HG02870 (cell line): ENCODE measurements at regions not wholly inside any gene's neighbourhood (a gene's known extent, or its start where the extent isn't known, plus 50 kb on each side); places are given as distances from the start of the nearest gene placed in this dataset.
"Not testable (repeated sequence)": the region's sequence is repeated elsewhere in the genome, so short reads cannot be mapped to it uniquely, and the experiment has no call there.

Experiments used
- ATAC-seq: cut with Tn5 transposase; IDR thresholded peaks from one replicate; pipeline ENCODE4 v1.9.1; 2021; ENCODE audit warnings: mild to moderate bottlenecking, moderate library complexity; ENCODE audit not compliant: unreplicated experiment

DNA sequence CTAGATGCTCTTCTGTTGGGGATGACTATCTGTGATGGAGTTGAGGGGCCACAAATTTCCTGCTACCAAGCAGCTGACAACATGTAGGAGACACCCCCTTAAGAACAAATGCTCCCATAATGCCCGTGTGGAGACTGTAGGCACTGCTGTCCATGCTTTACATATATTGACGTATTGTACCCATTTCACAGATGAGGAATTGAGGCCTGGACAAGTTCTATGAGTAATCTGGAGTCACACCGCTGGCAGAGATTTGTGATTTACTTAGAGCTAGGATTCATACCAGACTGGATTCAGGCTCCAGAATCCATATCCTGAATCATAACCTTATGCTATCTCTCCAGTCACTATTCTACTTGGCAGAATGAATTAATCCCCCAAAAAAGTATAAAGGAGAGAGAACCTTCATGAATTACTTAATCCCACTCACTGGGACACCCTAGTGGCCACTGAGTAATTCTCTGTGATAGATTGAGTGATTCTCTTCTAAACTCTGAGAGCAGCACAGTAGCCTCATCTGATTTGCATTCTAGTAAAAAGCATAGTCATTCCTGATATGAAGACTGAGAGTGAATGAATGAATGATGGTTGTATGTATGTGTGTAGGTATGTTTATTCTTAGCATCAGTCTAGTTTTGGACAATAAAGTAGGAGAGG lies 460.7 kb upstream of the MEIS1 start:
- peak; percentile 97 for ATAC-seq

DNA sequence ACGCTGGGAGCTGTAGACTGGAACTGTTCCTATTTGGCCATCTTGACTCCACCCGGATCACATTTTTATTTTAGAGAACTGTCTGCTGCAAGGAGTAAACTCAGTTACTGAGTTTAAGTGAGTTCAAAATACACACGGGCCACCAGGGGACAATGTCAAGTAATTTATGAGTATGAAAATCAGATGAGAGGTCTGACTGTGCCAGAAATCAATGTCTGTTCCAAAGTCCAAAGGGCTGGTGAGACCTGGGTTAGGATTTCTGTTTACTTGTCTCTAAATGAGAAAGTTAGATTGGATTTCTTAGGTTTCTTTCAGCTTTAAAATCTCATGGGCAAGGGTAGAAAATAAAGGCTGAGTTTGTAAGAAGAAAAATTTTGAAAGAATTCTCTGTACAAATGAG lies 465.8 kb upstream of the MEIS1 start:
- no peak for ATAC-seq

DNA sequence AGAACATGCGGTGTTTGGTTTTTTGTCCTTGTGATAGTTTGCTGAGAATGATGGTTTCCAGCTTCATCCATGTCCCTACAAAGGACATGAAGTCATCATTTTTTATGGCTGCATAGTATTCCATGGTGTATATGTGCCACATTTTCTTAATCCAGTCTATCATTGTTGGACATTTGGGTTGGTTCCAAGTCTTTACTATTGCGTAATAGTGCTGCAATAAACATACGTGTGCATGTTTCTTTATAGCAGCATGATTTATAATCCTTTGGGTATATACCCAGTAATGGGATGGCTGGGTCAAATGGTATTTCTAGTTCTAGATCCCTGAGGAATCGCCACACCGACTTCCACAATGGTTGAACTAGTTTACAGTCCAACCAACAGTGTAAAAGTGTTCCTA lies 471.6 kb upstream of the MEIS1 start:
- ATAC-seq = not testable (repeated sequence)

DNA sequence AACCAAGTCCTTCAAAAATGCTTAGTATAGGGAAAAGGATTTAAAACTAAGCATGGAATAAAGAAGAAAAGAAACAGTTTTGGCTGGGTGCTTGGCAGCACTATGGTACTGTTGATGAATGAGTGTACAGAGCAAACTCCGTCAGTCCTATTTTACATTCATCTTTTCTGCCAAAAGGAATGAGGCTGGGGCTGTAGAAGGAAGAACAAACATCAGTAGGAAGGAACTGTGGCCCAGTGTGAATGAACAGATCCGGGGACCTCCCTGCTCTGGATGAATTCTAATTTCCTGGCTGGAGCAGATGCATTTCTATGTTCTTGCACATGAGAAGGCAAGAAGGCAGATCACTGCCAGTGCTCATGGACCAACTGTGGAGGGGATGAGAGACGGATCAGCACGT lies 474.0 kb upstream of the MEIS1 start:
- ATAC-seq = no peak

- ATAC-seq = no peak
Observed at GRCh38 chr2:65957886-65958285, 477.0 kb upstream of the MEIS1 start.

DNA sequence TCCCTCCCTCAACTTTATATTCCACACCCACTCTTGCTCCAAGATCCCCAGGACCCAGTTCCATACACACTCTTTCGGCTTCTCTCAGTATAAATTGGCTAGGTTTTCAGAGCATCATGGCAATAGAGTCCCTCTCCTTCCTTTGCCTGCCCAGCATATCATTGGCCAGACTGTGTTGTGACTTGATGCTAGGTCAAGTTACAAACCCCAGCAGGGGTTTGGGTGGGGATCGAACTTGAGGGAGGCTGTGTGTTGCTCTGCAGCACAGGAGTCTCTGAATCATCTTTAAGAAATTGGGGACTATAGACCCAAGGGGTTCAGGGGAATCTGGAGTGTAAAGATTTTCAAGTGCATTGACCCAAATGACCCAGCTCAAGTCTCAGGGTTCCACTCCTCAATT lies 477.5 kb upstream of the MEIS1 start:
- no peak for ATAC-seq

DNA sequence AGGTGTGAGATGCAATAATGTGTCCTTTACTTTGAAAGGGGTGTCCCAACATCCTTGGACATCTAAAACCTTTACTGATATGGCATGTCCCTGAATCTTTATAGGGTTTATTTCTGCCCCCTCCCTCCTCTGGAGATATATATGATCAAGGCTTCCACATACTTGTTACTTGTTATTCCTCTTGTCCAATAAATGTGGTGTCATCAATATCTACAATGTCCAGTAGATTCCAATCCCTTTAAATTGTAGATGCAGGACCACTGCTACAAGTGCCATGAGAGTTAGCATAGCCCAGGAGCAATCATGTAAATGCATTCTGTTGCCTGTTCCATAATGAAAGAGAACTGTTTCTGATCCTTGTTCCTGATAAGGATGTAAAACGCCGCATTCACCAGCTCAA lies 479.7 kb upstream of the MEIS1 start:
- no peak for ATAC-seq

DNA sequence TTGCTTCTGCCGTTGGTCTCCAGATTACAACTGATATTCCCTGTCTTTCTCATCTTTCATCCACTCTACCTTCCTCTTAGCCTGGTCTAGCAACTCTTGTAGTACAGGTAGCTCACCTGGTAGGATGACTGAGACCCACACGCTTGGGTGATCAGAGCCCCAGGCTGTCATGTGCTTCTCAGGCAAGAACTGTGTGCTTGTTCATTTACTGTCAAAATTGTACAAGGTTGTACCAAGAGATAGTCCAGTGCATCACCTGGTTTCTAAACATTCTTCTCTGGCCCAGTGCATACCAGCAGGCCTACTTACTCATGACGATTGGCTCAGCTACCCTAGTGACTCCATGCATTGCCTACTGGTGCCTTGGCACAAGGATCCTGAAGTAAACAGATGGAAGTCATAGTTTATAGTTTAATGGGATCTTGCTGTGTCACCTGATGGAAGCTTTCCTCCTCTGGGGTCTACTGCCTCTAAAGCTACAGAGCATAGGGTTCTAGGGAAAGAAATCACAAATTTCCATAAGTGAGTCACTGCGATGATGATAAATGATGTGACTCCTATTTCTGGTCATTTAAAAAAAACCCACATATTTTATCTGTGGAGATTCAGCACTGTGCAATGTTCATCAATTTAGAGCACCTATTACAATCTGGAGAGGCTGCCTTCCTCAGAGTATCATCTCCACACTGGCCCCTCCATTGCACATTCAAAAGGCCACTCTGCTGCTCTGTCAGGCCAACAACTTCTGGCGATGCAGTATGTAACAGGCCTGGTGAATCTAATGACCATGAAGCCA lies 481.8 kb upstream of the MEIS1 start:
- no peak for ATAC-seq

DNA sequence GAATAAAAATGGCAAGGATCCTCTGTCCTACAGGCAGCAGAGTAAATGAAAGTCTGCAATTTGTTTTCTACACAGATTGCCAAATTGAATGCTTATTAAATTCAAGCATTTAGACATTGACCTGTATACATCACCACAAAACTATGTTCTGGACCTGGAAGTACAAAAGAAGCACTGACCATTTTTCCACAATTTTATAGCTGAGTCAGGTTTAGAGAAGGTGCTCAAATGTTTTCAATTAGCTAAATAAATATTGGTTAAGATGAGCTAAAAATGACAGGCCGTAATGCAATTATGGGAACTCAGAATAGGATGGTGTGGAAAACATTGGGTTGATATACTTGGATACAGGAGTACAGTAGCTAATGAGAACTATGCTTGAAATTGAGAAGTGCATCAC lies 490.7 kb upstream of the MEIS1 start:
- ATAC-seq = no peak

DNA sequence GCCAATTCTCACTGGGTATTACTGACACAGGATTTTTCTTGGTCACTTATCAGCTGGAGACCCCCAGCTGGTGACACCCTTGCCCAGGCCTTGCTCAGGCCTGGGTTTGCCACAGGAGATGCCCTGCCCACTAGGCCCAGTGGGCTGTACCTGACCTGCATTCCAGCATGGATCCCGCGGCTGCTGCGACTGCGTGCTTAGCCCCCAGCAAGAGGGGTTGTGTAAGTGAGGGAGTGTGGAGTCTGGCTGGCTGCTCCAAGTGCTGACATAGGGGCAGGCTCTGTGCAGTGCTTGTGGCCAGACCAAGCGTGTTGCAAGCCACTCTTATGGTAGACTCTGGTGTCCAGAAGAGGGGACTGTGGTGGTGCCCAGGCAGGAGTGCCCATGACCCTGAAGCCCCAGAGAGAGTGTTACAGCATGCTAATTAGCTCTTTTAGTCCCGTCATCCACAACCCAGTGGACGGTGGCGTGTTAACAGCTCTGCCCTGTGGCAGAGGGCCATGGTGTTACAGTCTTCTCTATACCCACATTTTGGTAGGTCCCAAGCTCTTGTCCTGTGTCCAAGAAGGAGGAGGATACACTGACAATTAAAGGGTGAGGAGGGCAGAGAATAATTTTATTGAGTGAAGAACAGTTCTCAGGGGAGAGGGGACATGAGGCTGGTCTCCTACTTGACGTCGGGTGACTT lies 491.7 kb upstream of the MEIS1 start:
- ATAC-seq = no peak

DNA sequence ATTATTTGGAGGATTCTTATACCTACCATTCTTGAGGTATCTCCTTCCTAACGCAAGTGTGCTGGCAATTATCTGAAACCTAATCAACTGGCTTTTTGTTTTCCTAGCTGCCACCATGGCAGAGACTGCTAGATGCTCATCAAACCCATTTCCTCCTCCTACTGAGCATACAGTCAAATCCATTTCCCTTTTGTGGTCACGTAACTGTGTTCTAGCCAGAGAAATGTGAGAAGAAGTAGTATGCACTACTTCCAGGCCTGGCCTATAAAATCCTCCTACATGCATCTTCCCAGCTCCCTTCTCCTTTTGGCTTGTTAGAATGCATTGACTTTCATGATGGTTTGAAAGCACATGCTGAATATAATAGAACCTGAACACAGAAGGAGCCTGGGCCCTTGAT lies 494.1 kb upstream of the MEIS1 start:
- no peak for ATAC-seq

GRCh38 chr2:65939687-65940086 lies 495.2 kb upstream of the MEIS1 start:
- no peak for ATAC-seq

DNA sequence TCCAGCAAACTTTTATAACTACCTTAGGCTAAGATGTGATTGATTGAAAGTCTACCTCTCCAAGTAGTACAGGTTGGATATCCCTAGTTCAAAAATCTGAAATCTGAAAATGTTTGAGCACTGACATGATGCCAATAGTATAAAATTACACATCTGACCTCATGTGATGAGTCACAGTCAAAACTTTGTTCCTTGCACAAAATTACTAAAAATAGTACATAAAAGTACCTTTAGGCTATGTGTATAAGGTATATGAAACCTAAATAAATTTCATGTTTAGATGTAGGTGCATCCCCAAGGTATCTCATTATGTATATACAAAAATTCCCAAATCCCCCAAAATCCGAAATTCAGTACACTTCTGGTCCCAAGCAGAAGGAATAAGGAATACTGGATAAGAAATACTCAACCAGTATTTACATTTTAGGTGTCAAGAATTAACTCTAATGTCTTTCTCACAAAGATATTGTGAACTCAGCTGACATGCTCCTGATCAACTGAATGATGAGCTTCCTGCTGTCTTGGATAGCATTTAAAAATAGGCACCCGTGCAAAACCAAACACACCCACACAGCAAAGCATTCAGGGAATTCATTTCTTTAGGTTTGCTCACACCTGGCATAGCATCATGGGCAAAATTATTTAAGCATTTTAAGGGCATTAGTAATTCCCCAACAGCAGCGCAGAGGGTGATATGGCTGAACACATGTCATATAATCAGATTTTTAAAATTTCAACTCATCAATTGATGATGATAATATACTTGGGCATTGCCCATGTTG lies 497.4 kb upstream of the MEIS1 start:
- no peak for ATAC-seq

DNA sequence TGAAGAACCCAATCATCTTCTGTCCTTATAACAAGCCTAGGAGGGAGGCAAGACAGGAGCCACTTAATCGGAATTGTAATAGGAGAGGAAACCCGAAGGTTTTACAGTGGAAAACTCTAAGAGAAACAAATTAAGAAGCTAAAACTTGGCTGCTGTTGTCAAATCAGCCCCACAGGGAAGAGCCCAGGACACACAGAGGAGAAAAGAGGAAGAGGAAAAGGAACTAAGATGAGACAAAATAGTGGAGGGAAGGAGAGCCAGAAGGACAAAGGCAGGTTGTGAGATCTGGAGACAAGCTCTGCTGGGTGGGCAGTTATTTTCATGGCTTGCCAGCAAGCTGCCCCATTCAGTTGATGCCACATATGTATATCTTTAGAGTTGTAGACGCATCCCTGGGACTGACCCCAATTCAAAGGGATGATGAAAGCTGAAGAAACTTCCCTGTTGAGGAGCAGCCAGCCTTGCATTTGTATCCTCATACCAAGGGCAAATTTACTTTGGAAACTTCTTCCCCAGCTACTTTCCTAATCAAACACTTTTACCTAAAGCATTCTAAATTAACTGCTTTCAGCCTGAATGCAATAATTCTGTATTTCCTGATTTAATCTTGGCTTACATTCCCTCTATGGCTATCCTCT lies 499.8 kb upstream of the MEIS1 start:
- no peak for ATAC-seq

- no peak for ATAC-seq
Observed at GRCh38 chr2:65932571-65932970, 500.2 kb upstream of the SPRED2 start.

DNA sequence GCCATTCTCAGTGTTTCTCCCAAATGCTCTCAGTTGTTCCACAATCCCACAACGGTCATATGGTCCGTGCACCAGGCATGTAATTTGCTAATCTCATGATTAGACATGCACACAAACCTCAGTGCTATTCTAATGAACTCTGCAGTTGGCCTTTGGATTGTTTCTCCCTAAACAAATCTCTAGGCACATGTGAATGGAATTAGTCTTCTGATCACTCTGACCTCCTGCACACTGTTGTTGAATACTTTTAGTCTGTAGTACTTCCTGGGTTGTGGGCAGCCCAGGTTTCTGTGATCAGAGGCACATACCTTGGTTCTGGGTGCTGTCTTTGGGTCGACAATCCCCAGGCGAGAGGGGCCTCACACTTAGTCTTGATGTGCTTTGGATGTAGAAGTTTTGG lies 498.7 kb upstream of the SPRED2 start:
- ATAC-seq = no peak

GRCh38 chr2:65930259-65930658 lies 497.9 kb upstream of the SPRED2 start:
- ATAC-seq = no peak

DNA sequence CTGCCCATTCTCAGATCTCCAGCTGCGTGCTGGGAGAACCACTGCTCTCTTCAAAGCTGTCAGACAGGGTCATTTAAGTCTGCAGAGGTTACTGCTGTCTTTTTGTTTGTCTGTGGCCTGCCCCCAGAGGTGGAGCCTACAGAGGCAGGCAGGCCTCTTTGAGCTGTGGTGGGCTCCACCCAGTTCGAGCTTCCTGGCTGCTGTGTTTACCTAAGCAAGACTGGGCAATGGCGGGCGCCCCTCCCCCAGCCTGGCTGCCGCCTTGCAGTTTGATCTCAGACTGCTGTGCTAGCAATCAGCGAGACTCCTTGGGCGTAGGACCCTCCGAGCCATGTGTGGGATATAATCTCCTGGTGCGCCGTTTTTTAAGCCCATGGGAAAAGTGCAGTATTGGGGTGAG lies 497.3 kb upstream of the SPRED2 start:
- not testable (repeated sequence) for ATAC-seq

GRCh38 chr2:65922794-65923193 lies 490.4 kb upstream of the SPRED2 start:
- ATAC-seq = no peak

DNA sequence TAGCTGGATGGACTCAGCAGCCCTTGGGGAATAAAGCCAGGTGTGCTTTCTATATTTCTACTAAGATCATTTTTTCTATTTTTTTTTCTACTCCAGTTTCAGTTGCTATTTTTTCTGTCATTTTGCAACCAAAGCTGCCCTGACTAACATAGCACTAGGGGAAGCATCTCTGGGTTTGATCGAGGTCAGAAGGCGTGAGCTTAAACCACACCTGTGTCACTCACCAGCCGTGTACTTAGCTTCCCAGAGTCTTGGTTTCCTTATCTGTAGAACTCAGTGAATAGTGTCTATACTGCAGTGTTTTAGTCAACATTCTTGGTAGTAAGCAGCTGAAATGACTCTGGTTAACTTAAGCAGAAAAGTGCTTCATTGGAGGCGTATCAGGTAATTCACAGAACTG lies 489.6 kb upstream of the SPRED2 start:
- ATAC-seq = peak; percentile 96

DNA sequence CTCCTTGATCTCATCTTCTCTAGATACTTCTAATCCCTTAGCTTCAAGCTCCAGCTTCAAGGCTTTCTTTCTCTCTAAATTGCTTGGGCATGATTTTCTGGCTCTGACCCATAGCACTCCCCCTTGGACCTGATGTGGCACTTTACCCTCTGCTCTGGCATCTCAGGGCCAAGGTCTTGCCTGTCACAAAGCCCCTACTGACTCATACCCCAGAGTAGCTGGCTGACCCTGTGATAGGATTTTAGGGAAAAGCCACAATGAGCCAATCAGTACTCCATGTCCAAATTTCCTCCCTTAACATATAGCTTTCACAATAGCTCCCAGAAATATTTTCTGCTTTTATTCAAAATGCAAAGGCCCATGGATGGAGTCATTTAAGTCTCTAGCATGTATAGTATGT lies 488.7 kb upstream of the SPRED2 start:
- ATAC-seq = no peak
